GM21717 (cell line): ENCODE measurements at regions not wholly inside any gene's neighbourhood (a gene's known extent, or its start where the extent isn't known, plus 50 kb on each side); places are given as distances from the start of the nearest gene placed in this dataset.
"Not testable (repeated sequence)": the region's sequence is repeated elsewhere in the genome, so short reads cannot be mapped to it uniquely, and the experiment has no call there.

Experiments
- ATAC-seq: cut with Tn5 transposase; IDR thresholded peaks from one replicate; pipeline ENCODE4 v1.9.1; 2021; ENCODE audit warnings: mild to moderate bottlenecking, moderate library complexity; ENCODE audit not compliant: unreplicated experiment

GRCh38 chr15:26084771-26085170, 221.6 kb upstream of the ATP10A start:
- ATAC-seq, result no peak

GRCh38 chr15:26083896-26084295, 220.8 kb upstream of the ATP10A start:
- no peak for ATAC-seq

- no peak for ATAC-seq
Observed at GRCh38 chr15:26083457-26083856, 220.3 kb upstream of the ATP10A start.

- peak; percentile 74 for ATAC-seq
Observed at GRCh38 chr15:26082221-26083109, 219.3 kb upstream of the ATP10A start.

- ATAC-seq, result no peak
Observed at GRCh38 chr15:26081758-26082220, 218.7 kb upstream of the ATP10A start.

- ATAC-seq, result no peak
Observed at GRCh38 chr15:26075770-26076169, 212.6 kb upstream of the ATP10A start.

GRCh38 chr15:26073430-26074333, 210.6 kb upstream of the ATP10A start:
- no peak for ATAC-seq

- ATAC-seq, result no peak
Observed at GRCh38 chr15:26070095-26070532, 207.0 kb upstream of the ATP10A start.

- ATAC-seq, result no peak
Observed at GRCh38 chr15:26069231-26069641, 206.1 kb upstream of the ATP10A start.

GRCh38 chr15:26066896-26067295, 203.8 kb upstream of the ATP10A start:
- ATAC-seq, result no peak

GRCh38 chr15:26065723-26066122, 202.6 kb upstream of the ATP10A start:
- no peak for ATAC-seq

- ATAC-seq, result no peak
Observed at GRCh38 chr15:26061248-26061647, 198.1 kb upstream of the ATP10A start.

GRCh38 chr15:26056766-26057165, 193.6 kb upstream of the ATP10A start:
- not testable (repeated sequence) for ATAC-seq

- no peak for ATAC-seq
Observed at GRCh38 chr15:26051761-26052675, 188.9 kb upstream of the ATP10A start.

- no peak for ATAC-seq
Observed at GRCh38 chr15:26050984-26051383, 187.9 kb upstream of the ATP10A start.

- no peak for ATAC-seq
Observed at GRCh38 chr15:26049900-26050657, 187.0 kb upstream of the ATP10A start.

GRCh38 chr15:26048669-26049068, 185.5 kb upstream of the ATP10A start:
- ATAC-seq, result no peak

GRCh38 chr15:26045516-26045915, 182.4 kb upstream of the ATP10A start:
- no peak for ATAC-seq

GRCh38 chr15:26043018-26043417, 179.9 kb upstream of the ATP10A start:
- no peak for ATAC-seq

- ATAC-seq, result no peak
Observed at GRCh38 chr15:26038693-26039092, 175.6 kb upstream of the ATP10A start.
